ENCODE measurements at regions not wholly inside any gene's neighbourhood (a gene's known extent, or its start where the extent isn't known, plus 50 kb on each side); places are given as distances from the start of the nearest gene placed in this dataset.

GRCh38 chr1:2880086-2880485 lies 78.6 kb upstream of the TTC34 start:
- TF ChIP-seq CTCF (conservative IDR thresholded peaks at IDR 0.05) (no peak), EZH2 (IDR thresholded peaks at IDR 0.05; ENCODE audit: low read depth) (no peak)

All from PC-9 (cell line).